ENCODE measurements at regions not wholly inside any gene's neighbourhood (a gene's known extent, or its start where the extent isn't known, plus 50 kb on each side); places are given as distances from the start of the nearest gene placed in this dataset.

DNA sequence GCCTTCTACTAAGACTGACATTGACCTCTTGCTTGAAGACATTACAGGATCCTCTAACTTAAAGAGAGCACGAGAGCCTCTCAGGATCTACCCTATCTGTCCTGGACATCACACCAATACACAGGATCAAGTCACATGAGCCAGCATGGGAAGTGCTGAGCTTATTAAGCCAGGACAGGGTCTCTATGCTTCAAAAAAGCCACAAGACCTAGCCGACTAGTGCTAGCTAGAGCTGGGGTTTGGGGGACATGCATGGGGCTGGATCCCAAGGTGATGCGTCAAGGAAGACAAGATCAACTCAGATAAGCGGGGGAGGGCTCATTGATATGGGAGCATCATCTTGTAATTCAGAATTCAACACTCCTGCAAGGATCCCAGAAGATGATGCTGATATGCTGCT lies 167.2 kb upstream of the TAB2 start:
- DNase-seq, result no peak

GRCh38 chr6:149150801-149151398 lies 166.6 kb upstream of the TAB2 start:
- no peak for DNase-seq

DNA sequence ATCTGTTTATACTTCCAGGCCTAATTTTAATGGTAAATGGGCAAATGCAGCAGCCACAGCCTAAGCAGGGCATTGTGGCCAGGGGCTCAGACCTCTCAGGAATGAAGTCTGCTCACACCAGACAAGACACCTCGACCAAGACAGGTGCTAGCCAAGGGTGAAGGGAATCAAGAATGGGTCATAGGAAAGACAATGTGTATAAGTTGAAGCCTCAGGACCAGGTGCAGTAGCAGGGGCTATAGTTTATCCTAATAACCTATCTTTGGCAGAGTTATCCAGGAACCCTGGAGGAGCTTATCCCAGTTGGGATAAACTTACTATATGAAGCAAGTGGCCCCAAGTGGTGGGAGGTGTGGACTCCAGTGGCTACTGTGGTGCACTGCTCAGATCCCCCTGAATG lies 165.0 kb upstream of the TAB2 start:
- DNase-seq, result no peak

- no peak for DNase-seq
Observed at GRCh38 chr6:149153100-149153499, 164.4 kb upstream of the TAB2 start.

GRCh38 chr6:149153693-149154092 lies 163.8 kb upstream of the TAB2 start:
- no peak for DNase-seq

DNA sequence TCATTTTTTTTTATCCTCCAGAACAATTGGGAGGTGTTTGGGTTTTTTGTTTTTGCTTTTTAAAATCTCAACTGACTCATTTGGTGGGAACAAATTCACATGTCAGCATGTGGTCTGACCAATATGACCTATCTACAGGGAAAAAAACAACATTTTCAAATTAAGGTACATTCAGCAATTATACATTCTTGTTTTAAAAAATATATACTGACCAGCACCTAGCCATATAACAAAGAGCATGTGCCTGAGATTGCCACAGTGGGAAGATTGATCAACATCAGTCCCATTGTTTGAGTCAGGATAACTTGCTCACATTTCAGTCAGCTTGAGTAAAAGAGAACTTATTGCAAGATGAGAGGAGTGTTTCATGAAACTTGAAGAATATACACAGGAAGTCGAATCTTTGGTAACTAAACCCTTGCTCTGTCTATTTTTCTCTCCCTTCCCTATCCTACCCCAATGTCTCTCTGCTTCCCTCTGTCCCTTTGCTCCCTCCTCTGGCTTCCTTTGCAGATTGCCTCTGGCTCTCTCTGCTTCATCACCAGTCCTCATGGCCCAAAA lies 163.2 kb upstream of the TAB2 start:
- DNase-seq, result no peak

DNA sequence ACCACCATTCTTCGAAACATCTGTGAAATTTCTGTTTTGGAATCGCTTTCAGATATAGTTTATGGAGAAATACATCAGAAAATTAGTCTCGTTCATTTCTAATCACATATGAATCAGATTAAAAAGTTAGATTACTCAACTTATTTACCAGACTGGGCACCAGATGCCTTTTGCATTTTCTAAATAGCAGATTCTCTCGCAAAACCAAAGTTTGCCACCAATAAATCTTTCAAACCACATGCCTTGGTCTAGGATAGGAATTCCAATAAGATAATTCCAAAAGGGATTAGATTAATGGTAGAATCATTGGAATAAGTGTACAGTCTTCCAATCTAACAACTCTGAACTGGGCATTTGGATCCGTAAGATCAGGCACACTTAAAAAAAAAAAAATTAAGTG lies 160.4 kb upstream of the TAB2 start:
- DNase-seq, result no peak

DNA sequence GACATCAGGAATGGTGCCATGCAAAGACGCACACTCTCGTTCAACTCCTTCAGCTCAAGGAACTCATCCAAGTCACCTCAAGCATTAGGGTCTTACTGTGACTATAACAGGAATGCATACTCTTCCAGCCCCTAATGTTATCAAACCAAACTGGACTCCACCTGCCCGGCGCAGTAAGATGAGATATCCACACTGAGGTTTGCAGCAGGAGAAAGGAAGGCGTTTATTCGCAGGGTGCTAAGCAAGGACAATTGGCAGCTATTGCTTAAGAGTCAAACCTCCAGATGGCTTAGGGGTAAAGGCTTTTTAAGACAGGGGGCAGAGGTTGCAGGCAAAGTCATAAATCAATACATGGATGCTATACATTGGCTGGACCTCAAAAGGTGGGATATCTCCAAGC lies 159.4 kb upstream of the TAB2 start:
- DNase-seq, result no peak

DNA sequence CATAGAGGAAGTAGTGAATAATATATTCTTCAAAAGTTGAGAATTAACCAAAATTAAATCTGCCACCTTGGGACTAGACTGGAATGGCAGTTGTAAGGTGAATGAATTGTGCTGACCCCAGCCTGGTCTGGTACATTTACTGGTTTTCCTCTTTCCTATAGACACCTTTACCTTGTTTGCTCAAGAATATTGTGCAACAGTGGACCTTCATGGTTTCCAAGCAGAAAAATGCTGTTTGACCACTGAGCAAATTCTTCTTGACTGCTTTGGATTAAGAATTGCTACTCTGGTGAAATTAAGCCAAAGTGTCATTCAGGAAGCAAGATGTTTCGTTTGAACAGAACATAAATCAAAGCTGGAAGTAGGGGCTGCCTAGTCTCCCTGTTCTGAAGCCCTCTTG lies 156.6 kb upstream of the TAB2 start:
- no peak for DNase-seq

GRCh38 chr6:149162924-149163323 lies 154.6 kb upstream of the TAB2 start:
- no peak for DNase-seq

- DNase-seq, result no peak
Observed at GRCh38 chr6:149164199-149164750, 153.2 kb upstream of the TAB2 start.

GRCh38 chr6:149166336-149166735 lies 151.2 kb upstream of the TAB2 start:
- no peak for DNase-seq

GRCh38 chr6:149166747-149167146 lies 150.8 kb upstream of the TAB2 start:
- DNase-seq, result no peak

DNA sequence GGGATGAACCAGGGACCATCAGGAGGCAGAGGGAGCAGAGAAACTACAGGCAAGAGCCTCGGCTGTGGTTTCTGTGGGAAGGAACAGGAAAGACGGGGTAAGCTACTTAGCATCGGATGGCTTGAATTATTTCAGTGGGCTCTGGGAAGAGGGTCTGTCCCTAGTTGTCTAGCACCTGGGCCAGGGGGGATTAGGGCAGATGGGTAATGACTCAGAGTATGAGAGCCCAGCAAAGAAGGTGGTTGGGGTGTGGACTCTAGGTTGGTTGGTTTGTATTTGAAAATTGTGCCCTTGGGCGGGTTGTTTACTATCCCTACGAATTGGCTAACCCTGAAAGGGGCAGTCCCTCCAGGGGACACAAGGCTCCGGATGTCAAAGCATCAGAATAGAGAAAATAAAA lies 148.5 kb upstream of the TAB2 start:
- DNase-seq, result no peak

GRCh38 chr6:149169761-149170511 lies 147.6 kb upstream of the TAB2 start:
- no peak for DNase-seq

DNA sequence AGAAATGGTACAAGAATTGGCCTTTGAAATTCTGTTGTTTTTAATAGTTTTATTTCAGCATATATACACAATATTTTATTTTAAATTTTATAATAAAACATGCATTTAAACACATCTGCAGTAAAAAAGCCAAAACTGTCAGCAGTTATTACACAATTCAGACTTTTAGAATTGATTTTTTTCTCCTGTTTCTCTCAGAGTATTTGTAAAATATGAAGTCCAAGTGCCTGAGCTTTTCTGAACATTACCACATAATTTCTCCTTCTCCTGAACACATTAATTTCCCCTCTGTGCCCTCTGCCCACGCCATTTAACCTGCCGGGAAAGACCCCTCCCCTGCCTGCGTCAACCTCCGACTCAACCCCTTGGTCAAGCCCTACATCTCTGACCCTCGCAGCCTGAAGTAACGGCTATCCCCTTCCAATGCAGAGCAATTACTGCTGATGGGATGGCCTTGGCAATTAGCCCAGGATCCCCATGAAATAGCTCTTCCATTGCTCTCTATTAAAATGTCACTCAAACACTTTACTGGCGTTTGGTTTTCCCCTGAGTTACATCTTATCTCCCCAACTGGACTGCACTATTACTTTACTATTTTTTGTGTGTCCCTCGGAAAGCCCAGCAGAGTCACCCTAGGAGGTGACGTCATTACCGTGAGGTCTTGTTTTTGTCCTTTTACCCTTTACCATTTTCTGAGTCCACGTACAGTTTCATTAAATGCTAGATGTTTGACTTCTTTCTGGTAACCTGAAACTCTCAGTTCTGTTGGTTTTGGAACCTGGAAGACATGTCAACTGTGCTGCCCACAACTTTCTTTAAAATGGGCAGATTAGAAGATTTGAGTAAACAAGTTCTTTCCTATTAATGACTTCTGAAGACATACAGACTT lies 146.7 kb upstream of the TAB2 start:
- no peak for DNase-seq

GRCh38 chr6:149173222-149173621 lies 144.3 kb upstream of the TAB2 start:
- DNase-seq, result no peak

GRCh38 chr6:149174962-149175361 lies 142.6 kb upstream of the TAB2 start:
- no peak for DNase-seq

DNA sequence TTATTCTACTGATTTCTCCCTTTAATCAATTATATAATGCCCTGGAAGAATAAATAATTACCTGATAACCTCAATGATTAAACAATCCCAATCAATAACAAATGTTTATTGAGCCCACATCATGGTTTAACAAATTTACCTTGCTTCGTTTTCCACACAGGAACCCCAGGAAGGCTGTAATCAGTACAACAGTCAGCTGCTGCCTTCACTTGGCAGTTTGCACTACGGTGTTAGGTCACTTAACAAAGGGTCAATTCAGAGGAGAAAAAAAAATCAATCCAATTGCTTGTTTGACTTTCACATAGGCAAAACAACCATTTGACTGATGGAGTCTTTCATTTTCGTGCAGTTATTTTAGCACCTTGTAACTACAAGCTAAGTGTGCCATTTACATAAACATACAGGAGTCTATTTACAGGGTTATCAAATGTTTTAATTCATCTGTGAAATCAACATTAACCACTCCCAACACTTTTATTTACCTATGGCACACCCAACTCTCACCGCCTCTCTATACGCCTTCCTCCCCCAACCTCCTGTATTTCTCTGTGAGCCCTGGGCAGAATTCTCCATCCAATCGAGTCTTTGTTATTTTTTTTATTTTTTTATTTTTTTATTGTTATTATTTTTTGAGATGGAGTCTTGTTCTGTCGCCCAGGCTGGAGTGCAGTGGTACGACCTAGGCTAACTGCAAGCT lies 140.4 kb upstream of the TAB2 start:
- DNase-seq, result no peak

DNA sequence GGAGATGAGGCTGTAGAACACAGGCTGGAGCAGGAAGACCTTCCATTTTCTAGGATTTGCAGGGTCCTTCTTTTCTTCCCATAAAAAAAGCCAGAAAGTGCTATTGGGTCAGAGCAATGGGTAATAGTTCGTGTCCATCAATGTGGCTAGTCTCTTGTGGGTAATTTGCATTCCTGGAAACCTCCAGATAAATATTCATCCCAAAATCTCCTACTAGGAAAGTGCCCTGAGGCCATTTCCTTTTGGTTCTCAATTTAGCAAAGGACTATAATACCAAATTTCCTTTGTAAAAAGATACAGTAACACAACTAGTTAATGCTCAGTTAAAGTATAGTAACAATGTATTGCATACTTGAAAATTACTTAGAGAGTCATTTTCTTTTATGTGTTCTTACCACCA lies 138.1 kb upstream of the TAB2 start:
- DNase-seq, result no peak

DNA sequence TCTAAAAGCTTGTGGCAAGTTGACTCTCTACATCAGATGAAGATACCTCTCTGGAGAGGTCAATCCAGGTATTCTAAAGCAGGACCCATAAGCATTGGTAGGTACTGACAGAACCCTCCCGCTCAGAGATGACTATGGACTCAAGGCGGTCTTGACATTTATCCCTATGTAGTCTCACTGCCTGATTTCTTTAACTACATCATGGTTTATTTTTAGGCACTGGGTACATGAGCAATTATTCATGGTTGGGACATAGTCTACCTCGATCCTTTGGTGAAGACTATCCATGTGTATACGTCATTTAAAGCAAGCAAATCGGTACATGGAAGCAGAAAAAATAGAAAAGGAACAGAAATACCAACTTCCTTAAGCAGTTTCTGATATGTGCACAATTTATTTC lies 136.2 kb upstream of the TAB2 start:
- DNase-seq, result no peak

DNA sequence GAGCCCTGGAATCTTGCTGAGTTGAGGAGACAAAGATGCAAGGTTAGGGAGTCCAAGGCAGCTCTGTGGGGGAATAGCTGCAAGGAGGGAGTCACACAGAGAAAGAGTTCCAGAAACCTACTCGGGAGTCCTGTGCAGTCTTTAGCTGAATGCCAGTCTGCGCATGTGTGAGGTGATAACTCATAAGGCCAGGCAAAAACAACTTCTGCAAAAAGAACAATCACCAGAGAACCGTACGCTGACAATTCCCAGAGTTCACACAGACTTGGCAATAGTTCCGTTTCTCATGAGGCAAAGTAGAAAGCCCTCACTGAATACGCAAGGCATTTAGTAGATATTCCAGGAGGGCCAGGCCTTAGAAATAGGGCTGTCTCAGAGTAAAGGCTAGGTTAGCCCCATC lies 135.2 kb upstream of the TAB2 start:
- no peak for DNase-seq

DNA sequence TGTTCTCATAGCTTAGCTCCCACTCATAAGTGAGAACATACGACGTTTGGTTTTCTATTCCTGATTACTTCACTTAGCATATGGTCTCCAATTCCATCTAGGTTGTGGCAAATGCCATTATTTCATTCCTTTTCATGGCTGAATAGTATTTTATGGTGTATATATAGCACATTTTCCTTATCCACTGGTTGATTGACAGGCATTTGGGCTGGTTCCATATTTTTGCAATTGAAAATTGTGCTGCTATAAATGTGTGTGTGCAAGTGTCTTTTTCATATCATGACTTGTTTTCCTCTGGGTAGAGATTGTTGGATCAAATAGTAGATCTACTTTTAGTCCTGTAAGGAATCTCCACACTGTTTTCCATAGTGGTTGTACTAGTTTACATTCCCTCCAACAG lies 133.0 kb upstream of the TAB2 start:
- no peak for DNase-seq
